GM12878 (cell line): ENCODE measurements at regions not wholly inside any gene's neighbourhood (a gene's known extent, or its start where the extent isn't known, plus 50 kb on each side); places are given as distances from the start of the nearest gene placed in this dataset.

ENCODE experiments used
- ATAC-seq: fragments of 200-7000 bp; cut with Tn5 transposase; 3 replicates; pipeline ENCODE4 v1.9.1; 2020; ENCODE audit warnings: mild to moderate bottlenecking, moderate library complexity
- BruUV-seq: library from RNA; stranded (reverse); fragments of 400-500 nt; replicated peaks from 2 replicates; lab custom pipeline; 2021; lab: Mats Ljungman, UMichigan
- CTCF ChIA-PET: fragments of 300-600 bp; sonication (Branson Sonifier 250); formaldehyde crosslinking; extraction: SDS; loops from one replicate; lab custom pipeline; 2021; ENCODE audit warnings: inconsistent platforms; lab: Yijun Ruan, JAX
- POLR2A ChIA-PET: fragments of 350-600 bp; formaldehyde crosslinking; extraction: SDS; loops from one replicate; lab custom pipeline; 2021; ENCODE audit warnings: inconsistent platforms; lab: Charles Lee
- RAD21 ChIA-PET: fragments of 300-600 bp; sonication (Branson Sonifier 250); formaldehyde crosslinking; loops from one replicate; lab custom pipeline; 2023; ENCODE audit warnings: antibody characterized with exemption; ENCODE audit not compliant: unreplicated experiment; lab: Charles Lee
- SMC1A ChIA-PET: fragments of 300-600 bp; sonication (Branson Sonifier 250); formaldehyde crosslinking; loops from one replicate; lab custom pipeline; 2023; ENCODE audit not compliant: unreplicated experiment, uncharacterized antibody; lab: Charles Lee
- DNase-seq: peaks from one replicate; pipeline ENCODE4 v3.0.0-alpha.2; 2011; ENCODE audit warnings: low read depth, low spot score
- FAIRE-seq: peaks from 3 replicates; lab custom pipeline; 2011; peaks lifted over from hg19 to GRCh38; lab: Jason Lieb, UNC
- H2AFZ ChIP-seq: 2 replicates; pipeline ENCODE4 v1.6.0; 2011; ENCODE audit warnings: low read depth, low read length, control low read depth; ENCODE audit not compliant: control insufficient read depth
- H3K27ac ChIP-seq: 2 replicates; pipeline ENCODE4 v1.5.1; 2011; ENCODE audit warnings: control low read depth; ENCODE audit not compliant: control insufficient read depth, insufficient read depth
- H3K27me3 ChIP-seq, 2 experiments: replicated peaks in 1 of 2; 2 replicates each; pipeline versions ENCODE4 v1.6.0 to v1.6.1; 2011; ENCODE audit warnings: low read length in 1 of 2; ENCODE audit not compliant: control insufficient read depth in 2 of 2, insufficient read depth in 2 of 2
- H3K36me3 ChIP-seq, 2 experiments: 2 replicates each; pipeline ENCODE4 v1.5.1; 2011; ENCODE audit warnings: low read length in 1 of 2; ENCODE audit not compliant: control insufficient read depth in 2 of 2, insufficient read depth in 2 of 2
- H3K4me1 ChIP-seq: 2 replicates; pipeline ENCODE4 v1.6.1; 2011; ENCODE audit warnings: mild to moderate bottlenecking, low read length, moderate library complexity, mixed read lengths; ENCODE audit not compliant: control insufficient read depth, insufficient read depth
- H3K4me2 ChIP-seq: 2 replicates; pipeline ENCODE4 v1.6.0; 2011; ENCODE audit warnings: control low read depth; ENCODE audit not compliant: control insufficient read depth, insufficient read depth
- H3K4me3 ChIP-seq: fragments of 200-600 bp; sonication (generic); 2 replicates; pipeline ENCODE4 v1.5.1; 2016
- H3K79me2 ChIP-seq: 2 replicates; pipeline ENCODE4 v1.6.0; 2011; ENCODE audit warnings: low read length; ENCODE audit not compliant: control insufficient read depth, insufficient read depth
- H3K9ac ChIP-seq: 2 replicates; pipeline ENCODE4 v1.8.0; 2011; ENCODE audit warnings: low read length, control low read depth, mixed read lengths; ENCODE audit not compliant: control insufficient read depth, insufficient read depth
- H3K9me3 ChIP-seq: replicated peaks from 3 replicates; pipeline ENCODE4 v1.5.1; 2011; ENCODE audit warnings: mild to moderate bottlenecking, low read length; ENCODE audit not compliant: control insufficient read depth, insufficient read depth
- H4K20me1 ChIP-seq: 2 replicates; pipeline ENCODE4 v1.6.0; 2011; ENCODE audit not compliant: control insufficient read depth, insufficient read depth
- BCL11A ChIP-seq: IDR thresholded peaks from 2 replicates; pipeline ENCODE4 v1.6.1; 2011; ENCODE audit warnings: low read depth, low read length
- EGR1 ChIP-seq, 2 experiments: IDR thresholded peaks; 1 replicate in 1 of 2; 2 replicates in 1 of 2; pipeline ENCODE4 v1.6.1; 2011 to 2012; ENCODE audit warnings: low read depth in 2 of 2, low read length in 2 of 2, borderline replicate concordance in 1 of 2, mild to moderate bottlenecking in 1 of 2, moderate library complexity in 1 of 2
- EZH2 ChIP-seq: IDR thresholded peaks from 2 replicates; pipeline ENCODE4 v1.6.1; 2012; ENCODE audit warnings: low read depth, mild to moderate bottlenecking, control low read depth, inconsistent platforms, low read length, borderline replicate concordance; ENCODE audit not compliant: control insufficient read depth
- NBN ChIP-seq: fragments of 450-650 bp; IDR thresholded peaks from 2 replicates; pipeline ENCODE4 v1.6.1; 2016
- NFIC ChIP-seq: IDR thresholded peaks from 2 replicates; pipeline ENCODE4 v1.6.1; 2012; ENCODE audit warnings: low read depth, mild to moderate bottlenecking, inconsistent platforms, low read length, moderate library complexity
- PAX8 ChIP-seq: fragments of 450-650 bp; IDR thresholded peaks from 2 replicates; pipeline ENCODE4 v1.6.1; 2017; ENCODE audit warnings: mild to moderate bottlenecking, moderate library complexity
- RAD21 ChIP-seq: IDR thresholded peaks from 2 replicates; pipeline ENCODE4 v1.6.1; 2011; ENCODE audit warnings: mild to moderate bottlenecking, low read depth, low read length, moderate library complexity; ENCODE audit not compliant: insufficient read depth
- SMAD1 ChIP-seq: fragments of 450-650 bp; IDR thresholded peaks from 2 replicates; pipeline ENCODE4 v1.6.1; 2018; ENCODE audit warnings: mild to moderate bottlenecking, low read depth; ENCODE audit not compliant: partially characterized antibody
- SUPT20H ChIP-seq: IDR thresholded peaks from 2 replicates; pipeline ENCODE4 v1.6.1; 2011; ENCODE audit warnings: low read depth, mild to moderate bottlenecking, low read length, moderate library complexity, borderline replicate concordance; ENCODE audit not compliant: control insufficient read depth
- ZNF217 ChIP-seq: fragments of 450-650 bp; IDR thresholded peaks from 2 replicates; pipeline ENCODE4 v1.6.1; 2017; ENCODE audit warnings: antibody characterized with exemption, mild to moderate bottlenecking
- ZZZ3 ChIP-seq: IDR thresholded peaks from 2 replicates; pipeline ENCODE4 v1.6.1; 2011; ENCODE audit warnings: low read depth; ENCODE audit not compliant: control insufficient read depth, insufficient read length
- WGBS: methylation state at CpG from one replicate; pipeline ENCODE4 v1.1.6; 2016; ENCODE audit warnings: low lambda C conversion rate; ENCODE audit not compliant: insufficient replicate concordance, insufficient coverage; ENCODE audit errors: missing lambda C conversion rate; 5-methylcytosine and 5-hydroxymethylcytosine counted together
- in situ Hi-C: fragments of 300-500 bp; cut with MboI; formaldehyde crosslinking; loops from 9 replicates; pipeline ENCODE4 v1.14.3; 2018; ENCODE audit warnings: mixed read lengths
- intact Hi-C: fragments of 100-400 bp; cut with micrococcal nuclease; formaldehyde crosslinking; loops from one replicate; pipeline ENCODE4 v1.14.2; 2022; ENCODE audit not compliant: unreplicated experiment
- TF ChIP-seq, protein P1 (sequence below): IDR thresholded peaks from 2 replicates; pipeline ENCODE4 v1.6.1; 2012; ENCODE audit warnings: low read depth, low read length, improper control_type of control experiment
- TF ChIP-seq, protein P2 (sequence below): fragments of 450-650 bp; IDR thresholded peaks from 2 replicates; pipeline ENCODE4 v1.6.1; 2018; ENCODE audit warnings: mild to moderate bottlenecking, low read depth, moderate library complexity; ENCODE audit not compliant: partially characterized antibody
- TF ChIP-seq, protein P3 (sequence below): IDR thresholded peaks from 2 replicates; pipeline ENCODE4 v1.6.1; 2012; ENCODE audit warnings: improper control_type of control experiment, low read depth, low read length; ENCODE audit not compliant: insufficient replicate concordance

DNA sequence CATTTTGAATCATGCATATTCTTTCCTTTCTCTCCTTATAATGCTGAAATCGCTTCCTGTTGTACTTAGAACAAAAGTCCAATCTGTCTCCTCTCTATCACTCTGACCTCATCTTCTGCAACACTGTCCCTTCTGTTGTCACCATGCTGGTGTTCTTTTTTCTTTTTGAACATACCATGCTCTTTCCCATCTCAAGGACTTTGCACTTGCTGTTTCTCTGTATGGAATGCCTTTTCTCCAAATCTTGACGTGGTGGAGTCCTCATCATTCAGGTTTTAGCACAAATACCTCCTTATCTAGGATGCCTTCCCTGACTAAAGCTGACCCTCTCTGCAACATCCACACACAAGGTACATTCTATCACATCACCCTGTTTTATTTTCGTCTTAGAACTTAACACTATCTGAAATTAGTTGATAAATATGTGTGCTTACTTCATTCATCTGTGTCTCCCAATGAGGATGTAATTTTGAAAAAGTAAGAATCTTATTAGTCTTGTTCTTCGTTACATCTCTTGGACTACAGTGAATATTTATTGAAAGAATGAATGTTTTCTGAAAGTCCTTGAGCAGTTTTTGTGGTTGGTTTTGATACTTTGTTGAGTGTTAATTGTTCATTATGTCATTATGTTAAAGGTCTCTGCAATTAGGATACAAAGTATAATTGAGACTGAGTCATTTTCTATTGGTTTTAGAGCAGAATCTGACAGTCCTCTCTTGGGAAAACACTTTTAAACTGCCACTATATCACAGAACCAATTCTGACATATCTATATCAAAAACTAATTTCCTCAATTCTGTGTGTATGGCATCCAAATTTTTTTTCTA is 145.3 kb upstream of the RASA1 start:
- peak; percentile 36 for ATAC-seq
- FAIRE-seq = no peak
- RAD21 ChIA-PET = interaction anchor here (0.6 to 8.1 kb wide), 23 partner anchors 9 to 278 kb away, joined by 3 to 81 read pairs (median 6); no protein-coding TSS in a partner anchor
- H3K36me3 ChIP-seq = no peaks in the 10 kb centered on the region
- H3K9me3 ChIP-seq = no peaks in the 10 kb centered on the region; the same call in 2 of the 3 replicates
- H3K4me1 ChIP-seq = peaks cover 33% of the 10 kb centered on the region
- peak overlapping the region; percentile 36 for H3K9ac ChIP-seq
- intact Hi-C loops (loop anchor here (5.0 kb wide), 1 partner anchor 225 kb away; no protein-coding TSS in a partner anchor), in situ Hi-C loops (no loop called here)
- H3K4me2 ChIP-seq = peak overlapping the region; percentile 91
- no peaks in the 10 kb centered on the region for H3K79me2 ChIP-seq
- POLR2A ChIA-PET = interaction anchor here (0.6 to 1.4 kb wide), 5 partner anchors 43 to 142 kb away, joined by 3 to 4 read pairs (median 3); no protein-coding TSS in a partner anchor
- no peak overlapping the region for H3K4me3 ChIP-seq
- 0% methylated on average over 4 of the region's 4 CpGs for WGBS
- H2AFZ ChIP-seq = peak overlapping the region; percentile 73
- H4K20me1 ChIP-seq = no peaks in the 10 kb centered on the region
- BruUV-seq = no TSS peak
- no peaks in the 10 kb centered on the region for H3K27me3 ChIP-seq
- CTCF ChIA-PET = interaction anchor here (0.8 to 1.8 kb wide), 10 partner anchors 41 to 278 kb away, joined by 3 to 11 read pairs (median 4); no protein-coding TSS in a partner anchor
- peak overlapping the region; percentile 78 for H3K27ac ChIP-seq
- SMC1A ChIA-PET = interaction anchor here (0.7 to 3.4 kb wide), 36 partner anchors 9 to 290 kb away, joined by 3 to 29 read pairs (median 6); partner anchors contain the start of gene CCNH
- no peak for DNase-seq
- TF ChIP-seq NFIC (0 out of 2 replicates have a peak, but pooled peaks have one; percentile 8), ZNF217 (0 out of 2 replicates have a peak, but pooled peaks have one; percentile 68), EZH2 (no peak), ZZZ3 (no peak), SUPT20H (no peak), EGR1 (IDR thresholded peaks at IDR 0.05; ENCODE audit: borderline replicate concordance in 1 of 2, low read depth in 2 of 2, low read length in 2 of 2) (no peak), BCL11A (peak; percentile 63; the same call in 1 of the 2 replicates), PAX8 (no peak), RAD21 (no peak), NBN (no peak), SMAD1 (no peak)
- TF ChIP-seq, protein P1, sequence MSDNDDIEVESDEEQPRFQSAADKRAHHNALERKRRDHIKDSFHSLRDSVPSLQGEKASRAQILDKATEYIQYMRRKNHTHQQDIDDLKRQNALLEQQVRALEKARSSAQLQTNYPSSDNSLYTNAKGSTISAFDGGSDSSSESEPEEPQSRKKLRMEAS = no peak
- TF ChIP-seq, protein P2, sequence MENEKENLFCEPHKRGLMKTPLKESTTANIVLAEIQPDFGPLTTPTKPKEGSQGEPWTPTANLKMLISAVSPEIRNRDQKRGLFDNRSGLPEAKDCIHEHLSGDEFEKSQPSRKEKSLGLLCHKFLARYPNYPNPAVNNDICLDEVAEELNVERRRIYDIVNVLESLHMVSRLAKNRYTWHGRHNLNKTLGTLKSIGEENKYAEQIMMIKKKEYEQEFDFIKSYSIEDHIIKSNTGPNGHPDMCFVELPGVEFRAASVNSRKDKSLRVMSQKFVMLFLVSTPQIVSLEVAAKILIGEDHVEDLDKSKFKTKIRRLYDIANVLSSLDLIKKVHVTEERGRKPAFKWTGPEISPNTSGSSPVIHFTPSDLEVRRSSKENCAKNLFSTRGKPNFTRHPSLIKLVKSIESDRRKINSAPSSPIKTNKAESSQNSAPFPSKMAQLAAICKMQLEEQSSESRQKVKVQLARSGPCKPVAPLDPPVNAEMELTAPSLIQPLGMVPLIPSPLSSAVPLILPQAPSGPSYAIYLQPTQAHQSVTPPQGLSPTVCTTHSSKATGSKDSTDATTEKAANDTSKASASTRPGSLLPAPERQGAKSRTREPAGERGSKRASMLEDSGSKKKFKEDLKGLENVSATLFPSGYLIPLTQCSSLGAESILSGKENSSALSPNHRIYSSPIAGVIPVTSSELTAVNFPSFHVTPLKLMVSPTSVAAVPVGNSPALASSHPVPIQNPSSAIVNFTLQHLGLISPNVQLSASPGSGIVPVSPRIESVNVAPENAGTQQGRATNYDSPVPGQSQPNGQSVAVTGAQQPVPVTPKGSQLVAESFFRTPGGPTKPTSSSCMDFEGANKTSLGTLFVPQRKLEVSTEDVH = no peak
- TF ChIP-seq, protein P3, sequence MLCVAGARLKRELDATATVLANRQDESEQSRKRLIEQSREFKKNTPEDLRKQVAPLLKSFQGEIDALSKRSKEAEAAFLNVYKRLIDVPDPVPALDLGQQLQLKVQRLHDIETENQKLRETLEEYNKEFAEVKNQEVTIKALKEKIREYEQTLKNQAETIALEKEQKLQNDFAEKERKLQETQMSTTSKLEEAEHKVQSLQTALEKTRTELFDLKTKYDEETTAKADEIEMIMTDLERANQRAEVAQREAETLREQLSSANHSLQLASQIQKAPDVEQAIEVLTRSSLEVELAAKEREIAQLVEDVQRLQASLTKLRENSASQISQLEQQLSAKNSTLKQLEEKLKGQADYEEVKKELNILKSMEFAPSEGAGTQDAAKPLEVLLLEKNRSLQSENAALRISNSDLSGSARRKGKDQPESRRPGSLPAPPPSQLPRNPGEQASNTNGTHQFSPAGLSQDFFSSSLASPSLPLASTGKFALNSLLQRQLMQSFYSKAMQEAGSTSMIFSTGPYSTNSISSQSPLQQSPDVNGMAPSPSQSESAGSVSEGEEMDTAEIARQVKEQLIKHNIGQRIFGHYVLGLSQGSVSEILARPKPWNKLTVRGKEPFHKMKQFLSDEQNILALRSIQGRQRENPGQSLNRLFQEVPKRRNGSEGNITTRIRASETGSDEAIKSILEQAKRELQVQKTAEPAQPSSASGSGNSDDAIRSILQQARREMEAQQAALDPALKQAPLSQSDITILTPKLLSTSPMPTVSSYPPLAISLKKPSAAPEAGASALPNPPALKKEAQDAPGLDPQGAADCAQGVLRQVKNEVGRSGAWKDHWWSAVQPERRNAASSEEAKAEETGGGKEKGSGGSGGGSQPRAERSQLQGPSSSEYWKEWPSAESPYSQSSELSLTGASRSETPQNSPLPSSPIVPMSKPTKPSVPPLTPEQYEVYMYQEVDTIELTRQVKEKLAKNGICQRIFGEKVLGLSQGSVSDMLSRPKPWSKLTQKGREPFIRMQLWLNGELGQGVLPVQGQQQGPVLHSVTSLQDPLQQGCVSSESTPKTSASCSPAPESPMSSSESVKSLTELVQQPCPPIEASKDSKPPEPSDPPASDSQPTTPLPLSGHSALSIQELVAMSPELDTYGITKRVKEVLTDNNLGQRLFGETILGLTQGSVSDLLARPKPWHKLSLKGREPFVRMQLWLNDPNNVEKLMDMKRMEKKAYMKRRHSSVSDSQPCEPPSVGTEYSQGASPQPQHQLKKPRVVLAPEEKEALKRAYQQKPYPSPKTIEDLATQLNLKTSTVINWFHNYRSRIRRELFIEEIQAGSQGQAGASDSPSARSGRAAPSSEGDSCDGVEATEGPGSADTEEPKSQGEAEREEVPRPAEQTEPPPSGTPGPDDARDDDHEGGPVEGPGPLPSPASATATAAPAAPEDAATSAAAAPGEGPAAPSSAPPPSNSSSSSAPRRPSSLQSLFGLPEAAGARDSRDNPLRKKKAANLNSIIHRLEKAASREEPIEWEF = no peak
